ENCODE measurements at regions not wholly inside any gene's neighbourhood (a gene's known extent, or its start where the extent isn't known, plus 50 kb on each side); places are given as distances from the start of the nearest gene placed in this dataset.

GRCh38 chr12:93300611-93301021 lies 77.1 kb upstream of the NUDT4 start (continued):
- no peak for TF ChIP-seq USF2 (IDR thresholded peaks at IDR 0.05; ENCODE audit: low read length)
- TF ChIP-seq CBX8 (IDR thresholded peaks at IDR 0.05; ENCODE audit: borderline replicate concordance, low read depth, low read length), result no peak
- no peak for TF ChIP-seq KDM1A (IDR thresholded peaks at IDR 0.05; ENCODE audit: borderline replicate concordance, low read length)

All from H1 (cell line).